HG02884 (cell line): ENCODE measurements at regions not wholly inside any gene's neighbourhood (a gene's known extent, or its start where the extent isn't known, plus 50 kb on each side); places are given as distances from the start of the nearest gene placed in this dataset.

Source experiments
- ATAC-seq: cut with Tn5 transposase; IDR thresholded peaks from one replicate; pipeline ENCODE4 v1.9.1; 2021; ENCODE audit warnings: mild to moderate bottlenecking, moderate library complexity; ENCODE audit not compliant: unreplicated experiment

GRCh38 chr19:31962561-31962996 lies 382.8 kb upstream of the ZNF507 start:
- ATAC-seq, result no peak

- no peak for ATAC-seq
These were observed 381.7 kb upstream of the ZNF507 start for GRCh38 chr19:31963746-31964145.

DNA sequence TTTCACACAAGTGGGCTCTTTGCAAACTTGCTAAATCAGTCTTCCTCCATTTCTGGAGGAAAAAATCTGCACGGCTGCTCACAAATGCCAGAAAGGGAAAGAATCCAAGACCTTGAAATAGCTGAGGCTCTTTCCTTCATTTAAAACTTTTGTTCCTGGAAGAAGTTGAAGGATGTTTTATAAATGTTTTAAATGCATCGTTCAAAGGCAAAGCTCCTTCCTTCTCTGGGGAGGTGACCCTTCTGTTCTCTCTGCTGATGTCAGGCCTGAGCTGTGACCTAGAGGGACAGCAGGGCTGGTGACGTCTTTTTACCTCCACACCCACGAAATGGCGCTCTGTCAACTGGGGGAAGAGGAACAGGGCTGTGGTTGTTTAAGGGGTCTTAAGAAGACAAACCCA lies 376.4 kb upstream of the ZNF507 start:
- no peak for ATAC-seq

DNA sequence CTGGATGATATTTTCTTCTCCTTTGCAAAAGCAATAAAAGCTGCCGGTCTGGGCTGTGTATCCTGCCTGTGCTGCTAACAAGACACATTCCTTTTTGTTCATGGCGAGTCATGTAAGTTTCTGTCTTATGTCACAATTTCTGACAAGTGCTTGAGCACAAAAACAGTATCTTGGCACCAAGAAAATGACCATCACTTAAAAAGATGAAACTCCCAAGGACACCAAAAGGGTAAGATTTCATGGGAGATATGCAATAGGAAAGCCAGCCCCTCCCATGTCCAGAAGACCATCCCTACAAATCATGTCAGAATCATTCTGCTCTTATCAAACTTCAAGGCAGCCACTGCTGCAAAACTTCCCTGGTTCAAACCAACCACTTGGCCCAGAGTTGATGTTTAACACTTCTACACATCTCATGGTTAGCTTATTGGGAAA lies 375.4 kb upstream of the ZNF507 start:
- no peak for ATAC-seq

- ATAC-seq, result no peak
These were observed 371.1 kb upstream of the ZNF507 start for GRCh38 chr19:31974290-31974689.

- ATAC-seq, result no peak
These were observed 370.5 kb upstream of the ZNF507 start for GRCh38 chr19:31974941-31975340.

- ATAC-seq, result no peak
These were observed 369.9 kb upstream of the ZNF507 start for GRCh38 chr19:31975461-31975860.

DNA sequence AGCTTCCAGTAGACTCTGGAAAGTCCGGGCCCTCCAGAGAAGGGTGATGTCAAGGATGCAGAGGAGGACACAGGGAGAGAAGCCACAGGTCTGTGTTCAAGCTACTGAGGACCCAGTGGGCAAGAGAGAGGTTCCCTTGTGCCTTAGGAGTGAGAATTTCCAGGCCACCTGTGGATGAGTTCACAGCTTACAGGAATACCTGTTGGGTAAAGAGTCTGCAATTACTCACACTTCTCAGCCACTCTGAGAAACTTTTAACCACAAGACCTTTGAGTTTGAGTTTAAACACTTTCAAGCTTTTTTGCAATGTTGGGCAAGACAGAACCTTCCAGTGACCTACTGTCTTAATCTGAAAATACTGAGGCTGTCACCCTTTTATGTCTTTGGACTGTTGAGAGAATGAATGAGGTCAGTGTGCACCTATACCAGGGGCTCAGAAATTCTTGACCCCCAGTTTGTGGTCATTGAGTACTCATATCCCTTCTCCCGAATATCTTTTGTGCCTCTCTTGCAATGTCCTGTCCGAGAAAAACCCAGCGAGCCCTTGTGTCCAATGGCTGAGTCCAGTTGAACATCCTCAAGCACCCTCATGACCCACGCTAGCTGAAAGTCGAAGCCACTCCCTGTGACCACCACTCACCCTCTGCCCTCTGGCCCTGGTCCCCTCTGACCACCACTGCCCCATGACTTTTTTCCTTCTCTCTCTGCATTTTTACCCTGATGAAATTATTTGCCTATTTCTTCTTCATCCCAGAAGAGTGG lies 368.5 kb upstream of the ZNF507 start:
- no peak for ATAC-seq

DNA sequence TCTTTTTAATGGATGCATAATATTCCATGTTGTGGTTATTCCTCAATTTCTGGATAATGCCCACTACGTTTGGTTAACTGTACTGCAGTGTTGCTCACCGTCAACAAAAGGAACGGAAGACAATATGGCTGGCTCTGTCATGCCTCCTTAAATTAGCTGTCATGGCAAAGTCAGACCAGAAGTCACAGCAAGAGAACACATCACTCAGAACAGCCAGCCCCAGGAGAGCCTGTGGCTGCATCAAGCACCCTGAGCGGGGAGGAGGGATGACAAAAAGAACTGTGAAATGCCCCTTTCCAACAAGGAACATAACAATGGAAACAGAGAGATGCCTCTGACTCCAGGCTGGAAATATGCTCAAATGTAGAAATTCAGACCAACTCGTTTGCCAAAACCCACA lies 366.0 kb upstream of the ZNF507 start:
- ATAC-seq, result no peak

- no peak for ATAC-seq
These were observed 365.3 kb upstream of the ZNF507 start for GRCh38 chr19:31979949-31980670.

DNA sequence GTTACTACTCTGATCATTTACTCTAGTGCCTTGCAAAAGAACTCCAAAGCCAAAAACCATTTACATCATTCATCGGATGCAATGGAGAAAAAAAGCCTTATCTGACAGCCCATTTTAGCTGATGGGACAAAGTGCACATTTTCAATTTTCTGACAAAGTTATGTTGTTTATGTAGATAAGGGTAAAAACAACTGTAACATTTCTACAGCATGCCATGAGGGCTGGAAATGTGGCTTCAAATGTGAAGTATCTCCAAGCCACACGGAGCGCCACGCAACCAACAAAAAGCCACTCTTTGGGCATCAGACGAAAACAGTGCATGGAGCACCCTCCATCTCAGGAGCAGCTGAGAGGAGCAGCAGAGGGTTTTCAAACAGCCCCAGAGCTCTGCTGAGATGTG lies 364.6 kb upstream of the ZNF507 start:
- no peak for ATAC-seq

DNA sequence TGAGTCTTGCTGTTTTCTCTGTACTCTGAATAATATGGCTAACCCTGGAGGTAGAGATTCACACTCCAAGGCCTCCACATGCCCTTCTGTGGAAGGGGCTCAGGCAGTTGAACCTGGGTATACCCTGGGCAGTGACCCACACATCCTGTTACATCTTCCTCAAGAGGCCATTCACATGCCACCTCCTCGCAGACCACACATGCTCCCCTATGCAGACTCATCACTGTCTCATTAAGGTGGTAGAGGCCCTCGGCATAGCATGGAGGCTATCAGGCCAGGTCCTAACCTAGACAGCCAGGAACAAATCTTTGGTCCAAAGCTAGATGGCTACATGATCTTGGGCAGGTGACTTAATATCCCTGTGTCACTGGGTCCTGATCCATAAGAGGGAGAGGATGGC lies 363.9 kb upstream of the ZNF507 start:
- ATAC-seq, result no peak

GRCh38 chr19:31983647-31984046 lies 361.8 kb upstream of the ZNF507 start:
- ATAC-seq, result no peak

DNA sequence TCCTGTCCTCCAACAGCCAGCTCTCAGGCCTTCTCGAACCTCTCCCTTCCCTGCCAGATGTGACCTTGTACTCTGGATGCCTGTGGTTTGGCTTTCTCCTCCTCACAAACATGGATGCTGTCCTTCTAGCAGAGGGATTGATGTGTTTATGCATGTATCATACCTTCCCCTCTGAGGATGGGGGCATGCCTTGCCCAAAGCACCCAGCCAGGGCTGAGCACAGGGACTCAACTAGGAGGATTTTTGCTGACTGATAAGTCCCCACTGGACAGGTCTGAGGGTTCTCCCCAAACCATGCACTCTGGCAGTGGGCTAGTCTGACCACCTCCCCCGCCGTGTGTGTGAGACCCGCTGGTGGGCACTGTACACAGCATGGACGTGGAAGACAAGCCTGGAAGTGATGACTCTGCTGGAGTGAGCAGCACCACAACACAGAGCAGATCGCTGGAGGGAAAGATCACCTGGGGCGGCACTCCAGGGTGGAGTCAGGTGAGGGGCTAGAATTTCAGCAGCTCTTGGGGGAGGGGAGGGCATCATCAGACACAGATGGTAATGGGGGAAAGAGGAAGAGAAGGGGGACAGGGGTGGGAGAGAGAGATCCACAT lies 360.3 kb upstream of the ZNF507 start:
- ATAC-seq, result no peak

DNA sequence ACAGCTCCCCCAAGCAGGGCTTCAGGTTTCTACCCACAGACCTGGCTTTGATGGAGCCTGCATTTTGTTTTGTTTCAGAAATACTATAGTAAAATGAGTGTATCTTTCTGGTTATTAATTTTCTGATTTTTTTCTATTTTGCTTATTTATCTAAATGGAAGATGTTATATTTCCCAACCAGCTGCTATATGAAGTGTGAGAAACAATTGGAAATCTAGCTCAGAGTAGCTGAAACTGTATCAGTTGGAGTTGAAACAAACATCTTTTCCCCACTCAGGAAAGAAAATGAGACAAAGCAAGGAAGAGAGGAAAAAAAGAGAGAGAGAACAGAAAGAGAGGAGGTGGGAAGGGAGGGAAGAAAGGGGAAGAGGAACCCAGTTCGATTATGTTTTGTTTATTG lies 358.5 kb upstream of the ZNF507 start:
- ATAC-seq, result no peak

DNA sequence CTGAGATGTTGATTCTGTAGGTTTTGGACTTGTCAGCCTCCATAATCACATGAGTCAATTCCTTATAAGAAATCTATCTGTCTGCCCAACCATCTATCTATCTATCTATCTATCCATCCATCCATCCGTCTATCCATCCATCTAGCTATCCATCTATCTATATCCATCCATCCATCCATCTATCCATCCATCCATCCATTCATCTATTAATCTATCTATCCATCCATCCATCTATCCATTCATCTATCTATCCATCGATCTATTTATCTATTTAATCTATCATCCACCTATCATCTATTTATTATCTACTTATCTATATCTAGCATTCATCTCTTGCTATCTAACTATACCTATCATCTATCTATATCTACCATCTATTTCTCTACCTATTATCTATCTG lies 357.2 kb upstream of the ZNF507 start:
- no peak for ATAC-seq

DNA sequence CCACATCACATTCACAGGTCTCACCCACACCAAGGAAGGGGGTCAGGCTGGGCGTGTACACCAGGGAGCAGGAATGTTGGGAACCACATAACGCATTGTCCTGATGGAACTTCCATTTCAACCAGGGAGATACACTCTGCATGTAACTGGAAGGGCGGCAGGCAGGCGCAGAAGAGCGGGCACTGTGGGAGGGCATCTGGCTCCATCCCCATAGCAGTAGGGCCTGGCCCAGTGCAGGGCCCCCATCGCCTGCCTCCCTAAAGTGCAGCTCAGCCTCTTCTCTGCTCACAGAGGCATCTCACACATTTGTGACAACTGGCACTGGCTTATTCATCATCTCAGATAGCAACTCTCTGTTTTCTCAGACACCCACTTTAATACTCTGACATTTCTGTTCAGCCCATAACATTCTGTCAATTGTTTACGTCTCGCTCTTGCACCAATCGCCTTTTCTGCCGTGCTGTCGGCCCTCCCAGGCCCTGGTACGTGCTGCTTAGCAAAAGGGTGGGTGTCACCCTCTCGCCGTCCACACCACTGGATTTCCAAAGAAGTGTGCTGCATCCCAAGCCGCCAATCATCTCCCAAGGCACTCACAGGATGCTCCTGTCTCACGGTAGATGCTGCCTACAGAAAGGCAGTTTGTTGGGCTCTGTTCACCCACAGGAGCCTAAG lies 353.3 kb upstream of the ZNF507 start:
- no peak for ATAC-seq

- ATAC-seq, result no peak
These were observed 352.7 kb upstream of the ZNF507 start for GRCh38 chr19:31992750-31993149.

DNA sequence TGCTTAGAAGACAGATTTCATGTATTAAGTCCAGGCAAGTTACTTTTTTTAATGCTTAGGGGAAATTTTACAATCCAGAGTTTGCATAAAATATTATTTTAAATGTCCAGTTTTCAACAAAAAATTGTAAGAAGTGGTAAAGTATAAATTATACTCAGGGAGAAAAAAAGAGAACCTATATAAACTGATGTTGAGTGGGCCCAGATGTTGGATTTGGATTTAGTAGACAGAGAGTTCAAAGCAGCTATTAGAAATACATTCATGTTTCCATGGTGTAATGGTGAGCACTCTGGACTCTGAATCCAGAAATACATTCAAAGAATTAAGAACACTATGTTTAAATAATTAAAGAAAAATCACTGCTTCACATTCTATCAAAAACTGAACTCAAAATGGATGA lies 349.9 kb upstream of the ZNF507 start:
- no peak for ATAC-seq

DNA sequence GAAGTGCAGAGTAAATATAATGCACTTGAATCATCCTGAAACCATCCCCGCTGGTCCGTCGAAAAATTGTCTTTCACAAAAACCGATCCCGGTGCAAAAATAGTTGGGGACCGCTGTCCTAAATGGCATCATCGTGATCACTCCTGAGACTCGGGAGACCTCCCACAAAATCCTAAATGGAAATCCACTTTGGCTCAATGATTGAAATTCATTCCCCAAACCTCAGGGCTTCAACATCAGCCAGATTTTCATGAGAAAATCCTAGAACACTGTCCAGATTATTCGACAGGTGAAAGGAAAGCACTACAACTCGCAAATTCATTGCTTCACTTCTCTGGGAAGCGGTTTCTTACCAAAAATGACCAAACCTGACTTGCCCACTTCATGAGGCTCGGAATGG lies 335.3 kb upstream of the ZNF507 start:
- no peak for ATAC-seq

- ATAC-seq, result no peak
These were observed 333.2 kb upstream of the ZNF507 start for GRCh38 chr19:32012206-32012605.
